SK-N-SH (cell line): ENCODE measurements at regions not wholly inside any gene's neighbourhood (a gene's known extent, or its start where the extent isn't known, plus 50 kb on each side); places are given as distances from the start of the nearest gene placed in this dataset.

Source experiments
- CTCF ChIP-seq: fragments of 200-600 bp; sonication (generic); IDR thresholded peaks from 2 replicates; pipeline ENCODE4 v1.6.1; 2017; ENCODE audit warnings: antibody characterized with exemption, mild to moderate bottlenecking, moderate library complexity
- EP300 ChIP-seq, 2 experiments: IDR thresholded peaks; 2 replicates each; pipeline versions ENCODE4 v1.4.0 to v1.6.1; 2012; ENCODE audit warnings: borderline replicate concordance in 1 of 2, low read depth in 1 of 2, low read length in 1 of 2
- GABPA ChIP-seq: IDR thresholded peaks from 2 replicates; pipeline ENCODE4 v1.4.0; 2012; ENCODE audit warnings: low read depth, mild to moderate bottlenecking
- IRF3 ChIP-seq: fragments of 150-350 bp; IDR thresholded peaks from 2 replicates; pipeline ENCODE4 v1.6.1; 2016; ENCODE audit warnings: mild to moderate bottlenecking, low read depth, low read length
- RAD21 ChIP-seq: IDR thresholded peaks from 2 replicates; pipeline ENCODE4 v1.6.1; 2012; ENCODE audit warnings: mild to moderate bottlenecking, low read length

GRCh38 chr2:122480501-122481243 lies 725.2 kb downstream of the TSN start:
- no peak for TF ChIP-seq RAD21
- no peak for TF ChIP-seq EP300 (IDR thresholded peaks at IDR 0.05; ENCODE audit: borderline replicate concordance in 1 of 2, low read depth in 1 of 2, low read length in 1 of 2)
- TF ChIP-seq GABPA, result no peak
- TF ChIP-seq IRF3, result no peak
- no peak for TF ChIP-seq CTCF
